Lung (tissue), 11 donors: ENCODE measurements at regions not wholly inside any gene's neighbourhood (a gene's known extent, or its start where the extent isn't known, plus 50 kb on each side); places are given as distances from the start of the nearest gene placed in this dataset.

Experiments used
- ATAC-seq: fragments of 200-7000 bp; cut with Tn5 transposase; one replicate; pipeline ENCODE4 v1.9.1; 2020; ENCODE audit warnings: moderate number of reproducible peaks; ENCODE audit not compliant: insufficient read depth, low FRiP score
- DNase-seq, 3 donors: peaks; one replicate each; pipeline ENCODE4 v3.0.0-alpha.2; 2013 to 2017
- H3K27ac ChIP-seq, 2 donors: one replicate each; pipeline ENCODE4 v1.5.1; 2013; ENCODE audit warnings: mild to moderate bottlenecking in 2 of 2, moderate library complexity in 2 of 2, control low read depth in 1 of 2, inconsistent platforms in 1 of 2, low read depth in 1 of 2, low read length in 1 of 2
- H3K27me3 ChIP-seq, 3 donors: one replicate each; pipeline ENCODE4 v1.5.1; 2013; ENCODE audit warnings: low read length in 2 of 3; ENCODE audit not compliant: control insufficient read depth in 3 of 3, insufficient read depth in 3 of 3
- H3K36me3 ChIP-seq, 4 donors: one replicate each; pipeline ENCODE4 v1.5.1; 2013; ENCODE audit warnings: low read length in 4 of 4, mild to moderate bottlenecking in 1 of 4, moderate library complexity in 1 of 4; ENCODE audit not compliant: control insufficient read depth in 4 of 4, insufficient read depth in 4 of 4
- H3K4me1 ChIP-seq, 5 donors: one replicate each; pipeline ENCODE4 v1.5.1; 2013; ENCODE audit warnings: low read length in 5 of 5, mild to moderate bottlenecking in 2 of 5, moderate library complexity in 1 of 5; ENCODE audit not compliant: control insufficient read depth in 5 of 5, insufficient read depth in 5 of 5
- H3K4me3 ChIP-seq: one replicate; pipeline ENCODE4 v1.5.1; 2013; ENCODE audit warnings: mild to moderate bottlenecking, control low read depth, moderate library complexity
- H3K9ac ChIP-seq, 2 donors: one replicate each; pipeline ENCODE4 v1.5.1; 2013; ENCODE audit warnings: low read length in 2 of 2, control low read depth in 1 of 2; ENCODE audit not compliant: insufficient read depth in 1 of 2
- H3K9me3 ChIP-seq, 4 donors: one replicate each; pipeline ENCODE4 v1.5.1; 2013; ENCODE audit warnings: low read length in 3 of 4, mild to moderate bottlenecking in 1 of 4, moderate library complexity in 1 of 4; ENCODE audit not compliant: control insufficient read depth in 4 of 4, insufficient read depth in 3 of 4
- WGBS, 2 donors: extraction: QIAGEN DNeasy Blood & Tissue Kit; methylation state at CpG; one replicate each; pipeline ENCODE4 v1.1.7; 2013; 5-methylcytosine and 5-hydroxymethylcytosine counted together
- TF ChIP-seq, protein P1 (sequence below): IDR thresholded peaks from 2 replicates; pipeline ENCODE4 v1.5.1; 2012; ENCODE audit warnings: mild to moderate bottlenecking; ENCODE audit errors: control extremely low read depth, extremely low read depth
- donor health status: control.
- donor health status: control.
- donor health status: Bipolar disorder and iron deficiency.
- donor health status: healthy.
- donor health status: DM: yes; HTN: yes; CAD: no.

DNA sequence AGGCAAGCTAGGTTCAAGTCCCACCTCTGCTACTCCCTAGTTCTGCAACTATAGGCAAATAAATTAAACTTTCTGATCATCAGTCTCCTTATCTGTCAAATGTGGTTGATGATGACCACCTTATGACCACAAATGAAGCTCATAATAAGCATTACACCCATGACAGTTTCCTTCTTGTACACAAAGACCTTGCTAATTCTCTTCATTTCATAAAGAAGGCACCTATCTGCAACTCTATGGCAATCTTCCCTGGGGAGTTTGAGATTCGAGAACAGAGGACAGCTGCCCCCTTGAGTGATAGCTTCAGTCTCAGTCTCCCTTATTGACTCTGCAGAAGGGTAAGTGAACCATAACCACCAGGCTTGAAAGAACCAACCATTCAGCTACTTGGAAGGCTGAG is 503.1 kb upstream of the DAB1 start:
- no peaks in the 10 kb centered on the region for H3K9me3 ChIP-seq
- H3K4me3 ChIP-seq: no peak overlapping the region
- no peaks in the 10 kb centered on the region for H3K27me3 ChIP-seq
- H3K27ac ChIP-seq: no peak overlapping the region
- H3K36me3 ChIP-seq: no peaks in the 10 kb centered on the region
- ATAC-seq (no peak), DNase-seq (no peak)
- H3K9ac ChIP-seq: no peak overlapping the region
- H3K4me1 ChIP-seq: no peaks in the 10 kb centered on the region
- 77 to 88% methylated on average over 1 of the region's 1 CpG for WGBS, 2 donors
- TF ChIP-seq, protein P1, sequence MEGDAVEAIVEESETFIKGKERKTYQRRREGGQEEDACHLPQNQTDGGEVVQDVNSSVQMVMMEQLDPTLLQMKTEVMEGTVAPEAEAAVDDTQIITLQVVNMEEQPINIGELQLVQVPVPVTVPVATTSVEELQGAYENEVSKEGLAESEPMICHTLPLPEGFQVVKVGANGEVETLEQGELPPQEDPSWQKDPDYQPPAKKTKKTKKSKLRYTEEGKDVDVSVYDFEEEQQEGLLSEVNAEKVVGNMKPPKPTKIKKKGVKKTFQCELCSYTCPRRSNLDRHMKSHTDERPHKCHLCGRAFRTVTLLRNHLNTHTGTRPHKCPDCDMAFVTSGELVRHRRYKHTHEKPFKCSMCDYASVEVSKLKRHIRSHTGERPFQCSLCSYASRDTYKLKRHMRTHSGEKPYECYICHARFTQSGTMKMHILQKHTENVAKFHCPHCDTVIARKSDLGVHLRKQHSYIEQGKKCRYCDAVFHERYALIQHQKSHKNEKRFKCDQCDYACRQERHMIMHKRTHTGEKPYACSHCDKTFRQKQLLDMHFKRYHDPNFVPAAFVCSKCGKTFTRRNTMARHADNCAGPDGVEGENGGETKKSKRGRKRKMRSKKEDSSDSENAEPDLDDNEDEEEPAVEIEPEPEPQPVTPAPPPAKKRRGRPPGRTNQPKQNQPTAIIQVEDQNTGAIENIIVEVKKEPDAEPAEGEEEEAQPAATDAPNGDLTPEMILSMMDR: no peak

- 77 to 87% methylated on average over 4 of the region's 4 CpGs for WGBS, 2 donors
- H3K4me3 ChIP-seq: no peak overlapping the region
- H3K4me1 ChIP-seq: no peaks in the 10 kb centered on the region
- ATAC-seq (no peak), DNase-seq (no peak)
- no peaks in the 10 kb centered on the region for H3K36me3 ChIP-seq
- no peak overlapping the region for H3K9ac ChIP-seq
- TF ChIP-seq, protein P1: no peak
- no peaks in the 10 kb centered on the region for H3K27me3 ChIP-seq
- no peak overlapping the region for H3K27ac ChIP-seq
- no peaks in the 10 kb centered on the region for H3K9me3 ChIP-seq
Measured at GRCh38 chr1:57926025-57926552, 502.2 kb upstream of the DAB1 start.

- no peak for DNase-seq
- no peak overlapping the region for H3K9ac ChIP-seq
- no peak for ATAC-seq
- no peaks in the 10 kb centered on the region for H3K4me1 ChIP-seq
- no peaks in the 10 kb centered on the region for H3K36me3 ChIP-seq
- no peak overlapping the region for H3K4me3 ChIP-seq
- no peaks in the 10 kb centered on the region for H3K9me3 ChIP-seq
- TF ChIP-seq, protein P1: no peak
- no peak overlapping the region for H3K27ac ChIP-seq
- WGBS, 2 donors: 85 to 93% methylated on average over 2 of the region's 2 CpGs
- H3K27me3 ChIP-seq: no peaks in the 10 kb centered on the region
Measured at GRCh38 chr1:57925226-57925625, 501.4 kb upstream of the DAB1 start.

GRCh38 chr1:57922130-57922529 is 498.3 kb upstream of the DAB1 start:
- H3K9me3 ChIP-seq: no peaks in the 10 kb centered on the region
- TF ChIP-seq, protein P1: no peak
- H3K36me3 ChIP-seq: no peaks in the 10 kb centered on the region
- no peak overlapping the region for H3K9ac ChIP-seq
- DNase-seq (no peak), ATAC-seq (no peak)
- H3K4me3 ChIP-seq: no peak overlapping the region
- H3K4me1 ChIP-seq: no peaks in the 10 kb centered on the region
- H3K27me3 ChIP-seq: no peaks in the 10 kb centered on the region
- no peak overlapping the region for H3K27ac ChIP-seq
